M059J (cell line): ENCODE measurements at regions not wholly inside any gene's neighbourhood (a gene's known extent, or its start where the extent isn't known, plus 50 kb on each side); places are given as distances from the start of the nearest gene placed in this dataset.
A peak's percentile ranks its signal among the peaks of the same experiment; 100 is the strongest.
"Not testable (repeated sequence)": the region's sequence is repeated elsewhere in the genome, so short reads cannot be mapped to it uniquely, and the experiment has no call there.

Experiments used
- DNase-seq: peaks from one replicate; pipeline ENCODE4 v3.0.0-alpha.2; 2012; ENCODE audit warnings: low read depth

GRCh38 chr5:99315413-99316183 lies 386.8 kb upstream of the CHD1 start:
- DNase-seq, result no peak

- DNase-seq, result no peak
These were observed 385.9 kb upstream of the CHD1 start for GRCh38 chr5:99314721-99315120.

- no peak for DNase-seq
These were observed 379.3 kb upstream of the CHD1 start for GRCh38 chr5:99308131-99308530.

- DNase-seq, result no peak
These were observed 376.3 kb upstream of the CHD1 start for GRCh38 chr5:99305045-99305580.

GRCh38 chr5:99285606-99286005 lies 356.8 kb upstream of the CHD1 start:
- DNase-seq, result no peak

GRCh38 chr5:99275128-99275527 lies 346.3 kb upstream of the CHD1 start:
- DNase-seq, result no peak

- DNase-seq, result no peak
These were observed 343.8 kb upstream of the CHD1 start for GRCh38 chr5:99272576-99272975.

- DNase-seq, result no peak
These were observed 330.0 kb upstream of the CHD1 start for GRCh38 chr5:99258819-99259218.

- DNase-seq, result no peak
These were observed 319.3 kb upstream of the CHD1 start for GRCh38 chr5:99248066-99248465.

GRCh38 chr5:99247346-99247745 lies 318.5 kb upstream of the CHD1 start:
- no peak for DNase-seq

GRCh38 chr5:99243111-99243510 lies 314.3 kb upstream of the CHD1 start:
- no peak for DNase-seq

- DNase-seq, result no peak
These were observed 311.1 kb upstream of the CHD1 start for GRCh38 chr5:99239826-99240360.

GRCh38 chr5:99191206-99191745 lies 262.5 kb upstream of the CHD1 start:
- DNase-seq, result peak; percentile 3

- no peak for DNase-seq
These were observed 258.8 kb upstream of the CHD1 start for GRCh38 chr5:99187611-99188010.

- DNase-seq, result no peak
These were observed 250.4 kb upstream of the CHD1 start for GRCh38 chr5:99179206-99179605.

- DNase-seq, result no peak
These were observed 249.0 kb upstream of the CHD1 start for GRCh38 chr5:99177796-99178195.

GRCh38 chr5:99176186-99176585 lies 247.4 kb upstream of the CHD1 start:
- DNase-seq, result no peak

- peak; percentile 6 for DNase-seq
These were observed 240.5 kb upstream of the CHD1 start for GRCh38 chr5:99169309-99169708.

- DNase-seq, result not testable (repeated sequence)
These were observed 232.7 kb upstream of the CHD1 start for GRCh38 chr5:99161538-99161937.

- DNase-seq, result no peak
These were observed 227.9 kb upstream of the CHD1 start for GRCh38 chr5:99156688-99157087.

- not testable (repeated sequence) for DNase-seq
These were observed 214.5 kb upstream of the CHD1 start for GRCh38 chr5:99143283-99143795.

- peak; percentile 21 for DNase-seq
These were observed 212.8 kb upstream of the CHD1 start for GRCh38 chr5:99141534-99142128.

- DNase-seq, result no peak
These were observed 210.1 kb upstream of the CHD1 start for GRCh38 chr5:99138911-99139310.
